H1 (cell line): ENCODE measurements at regions not wholly inside any gene's neighbourhood (a gene's known extent, or its start where the extent isn't known, plus 50 kb on each side); places are given as distances from the start of the nearest gene placed in this dataset.

Experiments
- CTCF ChIA-PET: fragments of 300-600 bp; sonication (Branson Sonifier 250); formaldehyde crosslinking; loops from one replicate; lab custom pipeline; 2021; ENCODE audit not compliant: partially characterized antibody; lab: Charles Lee
- POLR2A ChIA-PET: fragments of 300-600 bp; sonication (Branson Sonifier 250); formaldehyde crosslinking; loops from one replicate; lab custom pipeline; 2021; ENCODE audit warnings: inconsistent platforms; ENCODE audit not compliant: partially characterized antibody; lab: Charles Lee
- DNase-seq, 2 experiments: peaks; one replicate each; pipeline versions ENCODE4 v3.0.0 to v3.0.0-alpha.2; 2010 to 2022; ENCODE audit warnings: low spot score in 2 of 2, low read depth in 1 of 2, mixed read lengths in 1 of 2
- FAIRE-seq: peaks from 2 replicates; lab custom pipeline; 2011; peaks lifted over from hg19 to GRCh38; lab: Jason Lieb, UNC
- H2AFZ ChIP-seq: 2 replicates; pipeline ENCODE4 v1.8.1; 2012; ENCODE audit warnings: low read length, inconsistent platforms
- H2AK5ac ChIP-seq: 2 replicates; pipeline ENCODE4 v1.6.1; 2013; ENCODE audit warnings: low read depth, low read length
- H2BK120ac ChIP-seq: replicated peaks from 2 replicates; pipeline ENCODE3; 2013; ENCODE audit warnings: low read depth, low read length, inconsistent platforms
- H2BK12ac ChIP-seq: 2 replicates; pipeline ENCODE4 v1.6.1; 2013; ENCODE audit warnings: low read depth, low read length
- H2BK15ac ChIP-seq: 2 replicates; pipeline ENCODE4 v1.6.1; 2013; ENCODE audit warnings: low read length
- H2BK20ac ChIP-seq: 2 replicates; pipeline ENCODE4 v1.6.1; 2013; ENCODE audit warnings: low read length
- H2BK5ac ChIP-seq: 2 replicates; pipeline ENCODE4 v1.6.1; 2013; ENCODE audit warnings: low read depth, low read length
- H3K14ac ChIP-seq: 2 replicates; pipeline ENCODE4 v1.6.1; 2013; ENCODE audit warnings: inconsistent platforms; ENCODE audit not compliant: insufficient read length
- H3K18ac ChIP-seq: 2 replicates; pipeline ENCODE4 v1.6.1; 2013; ENCODE audit warnings: low read length; ENCODE audit errors: extremely low read depth
- H3K23ac ChIP-seq: 2 replicates; pipeline ENCODE4 v1.6.1; 2013; ENCODE audit warnings: inconsistent platforms; ENCODE audit not compliant: insufficient read length
- H3K23me2 ChIP-seq: 2 replicates; pipeline ENCODE4 v1.6.1; 2013; ENCODE audit warnings: low read depth, low read length
- H3K27ac ChIP-seq: 2 replicates; pipeline ENCODE4 v1.6.1; 2011; ENCODE audit warnings: low read depth, low read length, inconsistent platforms
- H3K27me3 ChIP-seq, 4 experiments: replicated peaks in 1 of 4; 1 replicate in 1 of 4; 2 replicates in 3 of 4; pipeline versions ENCODE4 v1.6.1 to v1.8.1; 2011 to 2013; ENCODE audit warnings: low read length in 3 of 4, mild to moderate bottlenecking in 3 of 4, inconsistent platforms in 2 of 4, mixed read lengths in 2 of 4, moderate library complexity in 1 of 4; ENCODE audit not compliant: control insufficient read depth in 3 of 4, insufficient read depth in 3 of 4; ENCODE audit errors: extremely low read depth in 1 of 4
- H3K36me3 ChIP-seq, 4 experiments: 2 replicates each; pipeline versions ENCODE4 v1.6.1 to v1.8.1; 2011 to 2013; ENCODE audit warnings: mild to moderate bottlenecking in 4 of 4, low read length in 3 of 4, moderate library complexity in 2 of 4, control low read depth in 1 of 4, inconsistent platforms in 1 of 4; ENCODE audit not compliant: insufficient read depth in 4 of 4, control insufficient read depth in 2 of 4
- H3K4ac ChIP-seq: replicated peaks from 2 replicates; pipeline ENCODE3; 2013; ENCODE audit warnings: low read length, low read depth, mixed read lengths, inconsistent platforms; ENCODE audit not compliant: insufficient read length
- H3K4me1 ChIP-seq, 4 experiments: replicated peaks in 1 of 4; 1 replicate in 1 of 4; 2 replicates in 3 of 4; pipeline versions ENCODE4 v1.6.1 to v1.8.1; 2011 to 2013; ENCODE audit warnings: low read length in 3 of 4, inconsistent platforms in 2 of 4, mixed read lengths in 1 of 4; ENCODE audit not compliant: insufficient read depth in 4 of 4, control insufficient read depth in 3 of 4
- H3K4me2 ChIP-seq, 2 experiments: 2 replicates each; pipeline versions ENCODE4 v1.6.1 to v1.8.1; 2011 to 2013; ENCODE audit warnings: low read depth in 2 of 2, low read length in 2 of 2, control low read depth in 1 of 2, inconsistent platforms in 1 of 2, mild to moderate bottlenecking in 1 of 2; ENCODE audit not compliant: insufficient read depth in 1 of 2
- H3K4me3 ChIP-seq, 4 experiments: fragments of 200-600, 300-600 bp in 1 of 4; sonication (generic), shearing (Covaris generic), sonication (Bioruptor Twin) in 1 of 4; 2 replicates each; pipeline versions ENCODE4 v1.5.1 to v1.8.1; 2011 to 2016; ENCODE audit warnings: low read length in 4 of 4, low read depth in 3 of 4, control low read depth in 2 of 4, inconsistent platforms in 2 of 4, mild to moderate bottlenecking in 2 of 4, mixed read lengths in 1 of 4, moderate library complexity in 1 of 4; ENCODE audit not compliant: insufficient read depth in 2 of 4; ENCODE audit errors: extremely low read depth in 1 of 4
- H3K56ac ChIP-seq: replicated peaks from 2 replicates; pipeline ENCODE3; 2013; ENCODE audit warnings: low read depth, mild to moderate bottlenecking, mixed read lengths, low read length, inconsistent platforms; ENCODE audit not compliant: insufficient read length
- H3K79me1 ChIP-seq: 2 replicates; pipeline ENCODE4 v1.6.1; 2013; ENCODE audit warnings: low read depth, low read length, control low read depth
- H3K79me2 ChIP-seq, 2 experiments: 2 replicates each; pipeline versions ENCODE4 v1.6.1 to v1.8.1; 2012 to 2013; ENCODE audit warnings: low read length in 2 of 2, mild to moderate bottlenecking in 2 of 2, inconsistent platforms in 1 of 2; ENCODE audit not compliant: insufficient read depth in 2 of 2, control insufficient read depth in 1 of 2
- H3K9ac ChIP-seq, 4 experiments: replicated peaks in 1 of 4; 1 replicate in 1 of 4; 2 replicates in 3 of 4; pipeline versions ENCODE4 v1.6.1 to v1.8.1; 2011 to 2013; ENCODE audit warnings: low read depth in 3 of 4, low read length in 3 of 4, control low read depth in 2 of 4, mild to moderate bottlenecking in 2 of 4, moderate library complexity in 2 of 4, inconsistent platforms in 1 of 4; ENCODE audit errors: extremely low read depth in 1 of 4
- H3K9me3 ChIP-seq, 2 experiments: 2 replicates each; pipeline versions ENCODE4 v1.6.1 to v1.8.1; 2012 to 2013; ENCODE audit warnings: mild to moderate bottlenecking in 2 of 2, moderate library complexity in 2 of 2, control low read depth in 1 of 2, inconsistent platforms in 1 of 2, low read depth in 1 of 2, low read length in 1 of 2, mixed read lengths in 1 of 2; ENCODE audit not compliant: insufficient read depth in 2 of 2
- H4K20me1 ChIP-seq, 2 experiments: replicated peaks in 1 of 2; 2 replicates each; pipeline versions ENCODE3 to v1.8.1; 2011 to 2013; ENCODE audit warnings: inconsistent platforms in 2 of 2, low read length in 2 of 2, mild to moderate bottlenecking in 1 of 2; ENCODE audit not compliant: insufficient read depth in 2 of 2, control insufficient read depth in 1 of 2
- H4K5ac ChIP-seq: 2 replicates; pipeline ENCODE4 v1.6.1; 2013; ENCODE audit warnings: low read length, low read depth, mixed read lengths, inconsistent platforms; ENCODE audit not compliant: insufficient read length
- H4K8ac ChIP-seq: 2 replicates; pipeline ENCODE4 v1.8.0; 2013; ENCODE audit warnings: mild to moderate bottlenecking, moderate library complexity, low read length, inconsistent platforms; ENCODE audit not compliant: insufficient read depth; ENCODE audit errors: extremely low read depth
- H4K91ac ChIP-seq: replicated peaks from 2 replicates; pipeline ENCODE3; 2013; ENCODE audit warnings: low read length, mixed read lengths, inconsistent platforms; ENCODE audit not compliant: insufficient read length
- ASH2L ChIP-seq: fragments of 200-600, 300-600 bp; sonication (generic); IDR thresholded peaks from one replicate; pipeline ENCODE4 v1.7.1; 2017; ENCODE audit warnings: low read length
- WGBS, 2 experiments: shearing (Covaris generic) in 1 of 2; methylation state at CpG; one replicate each; pipeline versions ENCODE4 v1.1.6 to v1.1.7; 2013 to 2015; ENCODE audit warnings: low lambda C conversion rate in 2 of 2, mixed read lengths in 2 of 2, inconsistent platforms in 1 of 2, low coverage in 1 of 2, missing lambda C conversion rate in 1 of 2; ENCODE audit not compliant: insufficient replicate concordance in 2 of 2, insufficient coverage in 1 of 2, insufficient read length in 1 of 2; ENCODE audit errors: extremely low coverage in 1 of 2, missing lambda C conversion rate in 1 of 2; 5-methylcytosine and 5-hydroxymethylcytosine counted together
- TF ChIP-seq, protein P1 (sequence below): IDR thresholded peaks from 2 replicates; pipeline ENCODE4 v1.6.1; 2012; ENCODE audit warnings: inconsistent platforms

DNA sequence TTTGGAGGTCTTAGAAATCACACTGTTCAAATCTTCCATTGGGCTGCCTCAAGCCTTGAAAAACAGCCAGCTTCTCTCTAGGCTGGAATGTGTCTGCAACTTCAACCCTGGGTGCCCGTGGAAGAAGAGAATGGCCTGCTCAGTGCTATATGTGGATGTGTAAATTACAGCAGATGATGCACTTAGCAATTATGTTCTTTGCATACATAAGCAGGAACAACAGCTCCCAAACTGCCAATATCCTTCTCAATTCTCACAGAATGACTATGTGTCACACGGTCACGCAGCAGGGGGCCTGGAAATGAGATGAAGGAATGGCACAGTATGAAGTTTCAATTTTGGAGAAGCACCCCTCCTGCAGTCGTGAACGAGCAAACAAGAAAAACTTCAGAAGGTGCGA lies 175.2 kb upstream of the SMARCA2 start:
- no peak for FAIRE-seq
- H2BK15ac ChIP-seq, result no peak overlapping the region
- TF ChIP-seq, protein P1, sequence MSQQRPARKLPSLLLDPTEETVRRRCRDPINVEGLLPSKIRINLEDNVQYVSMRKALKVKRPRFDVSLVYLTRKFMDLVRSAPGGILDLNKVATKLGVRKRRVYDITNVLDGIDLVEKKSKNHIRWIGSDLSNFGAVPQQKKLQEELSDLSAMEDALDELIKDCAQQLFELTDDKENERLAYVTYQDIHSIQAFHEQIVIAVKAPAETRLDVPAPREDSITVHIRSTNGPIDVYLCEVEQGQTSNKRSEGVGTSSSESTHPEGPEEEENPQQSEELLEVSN, result no peak
- no peak for TF ChIP-seq ASH2L
- H3K14ac ChIP-seq, result no peak overlapping the region
- H3K23me2 ChIP-seq, result no peaks in the 10 kb centered on the region; the same call in 1 of the 2 replicates
- H3K4me2 ChIP-seq, result no peak overlapping the region
- H3K23ac ChIP-seq, result no peak overlapping the region
- no peaks in the 10 kb centered on the region; a peak in 1 of 7 replicates for H3K4me1 ChIP-seq
- no peaks in the 10 kb centered on the region for H3K79me1 ChIP-seq
- H3K27ac ChIP-seq, result no peak overlapping the region
- H3K9me3 ChIP-seq, result no peaks in the 10 kb centered on the region
- WGBS, 2 experiments, result 85% methylated on average over 6 of the region's 6 CpGs; no CpG with 5 or more reads in 1 of the 2 experiments
- H3K36me3 ChIP-seq, result no peaks in the 10 kb centered on the region
- H3K56ac ChIP-seq, result no peak overlapping the region
- H4K5ac ChIP-seq, result no peak overlapping the region
- H2AFZ ChIP-seq, result no peak overlapping the region
- no peak for DNase-seq
- no peak overlapping the region for H2BK120ac ChIP-seq
- no peaks in the 10 kb centered on the region for H3K27me3 ChIP-seq
- no peak overlapping the region for H3K18ac ChIP-seq
- H2AK5ac ChIP-seq, result no peak overlapping the region
- H3K4ac ChIP-seq, result no peak overlapping the region
- no peak overlapping the region for H2BK5ac ChIP-seq
- no peaks in the 10 kb centered on the region for H4K20me1 ChIP-seq
- H3K4me3 ChIP-seq, result no peak overlapping the region
- no peak overlapping the region for H4K8ac ChIP-seq
- ChIA-PET CTCF (interaction anchor here (0.6 to 5.1 kb wide), 10 partner anchors 9 to 831 kb away, joined by 3 to 61 read pairs (median 12); no protein-coding TSS in a partner anchor), POLR2A (no interaction called here)
- H3K79me2 ChIP-seq, result no peaks in the 10 kb centered on the region
- no peak overlapping the region for H3K9ac ChIP-seq
- H2BK20ac ChIP-seq, result no peak overlapping the region
- H2BK12ac ChIP-seq, result no peak overlapping the region
- no peak overlapping the region for H4K91ac ChIP-seq
